T-cell (primary cell): ENCODE measurements at regions not wholly inside any gene's neighbourhood (a gene's known extent, or its start where the extent isn't known, plus 50 kb on each side); places are given as distances from the start of the nearest gene placed in this dataset.

Experiments
- ATAC-seq, 4 experiments: fragments of 200-7000 bp in 3 of 4; fragments of 150-1000 bp in 1 of 4; cut with Tn5 transposase; replicated peaks in 1 of 4; 1 replicate in 3 of 4; 2 replicates in 1 of 4; pipeline ENCODE4 v1.10.0; 2021; ENCODE audit warnings: moderate library complexity in 3 of 4, mild to moderate bottlenecking in 2 of 4, moderate number of reproducible peaks in 1 of 4
- CTCF ChIA-PET, 2 donors: fragments of 300-600 bp; sonication (Branson Sonifier 250); formaldehyde crosslinking; loops; one replicate each; lab custom pipeline; 2022; ENCODE audit warnings: antibody characterized with exemption in 2 of 2; lab: Charles Lee
- POLR2A ChIA-PET, 2 donors: fragments of 300-600 bp; sonication (Branson Sonifier 250); formaldehyde crosslinking; loops; one replicate each; lab custom pipeline; 2022; ENCODE audit warnings: antibody characterized with exemption in 2 of 2; lab: Charles Lee
- DNase-seq, 35 experiments: peaks; one replicate each; pipeline versions ENCODE4 v3.0.0 to v3.0.0-alpha.2; 2013 to 2023
- H3K27ac ChIP-seq: one replicate; pipeline ENCODE4 v1.5.1; 2013; ENCODE audit warnings: low read length
- H3K27me3 ChIP-seq, 2 experiments: replicated peaks in 1 of 2; 1 replicate in 1 of 2; 2 replicates in 1 of 2; pipeline versions ENCODE4 v1.6.1 to v1.7.0; 2013; ENCODE audit warnings: low read length in 1 of 2, mixed read lengths in 1 of 2; ENCODE audit not compliant: control insufficient read depth in 2 of 2, insufficient read depth in 2 of 2; ENCODE audit errors: extremely low read depth in 1 of 2
- H3K36me3 ChIP-seq, 2 donors: 1 replicate in 1 of 2; 2 replicates in 1 of 2; pipeline versions ENCODE4 v1.6.1 to v1.7.0; 2013; ENCODE audit warnings: low read length in 1 of 2; ENCODE audit not compliant: control insufficient read depth in 2 of 2, insufficient read depth in 1 of 2; ENCODE audit errors: extremely low read depth in 1 of 2
- H3K4me1 ChIP-seq, 2 experiments: 1 replicate in 1 of 2; 2 replicates in 1 of 2; pipeline versions ENCODE4 v1.6.1 to v1.7.0; 2013; ENCODE audit warnings: low read length in 2 of 2, mixed read lengths in 1 of 2; ENCODE audit not compliant: insufficient read depth in 2 of 2, control insufficient read depth in 1 of 2; ENCODE audit errors: extremely low read depth in 1 of 2
- H3K4me3 ChIP-seq, 2 donors: 1 replicate in 1 of 2; 2 replicates in 1 of 2; pipeline versions ENCODE4 v1.5.1 to v1.7.0; 2013; ENCODE audit warnings: mild to moderate bottlenecking in 2 of 2, low read length in 1 of 2, moderate library complexity in 1 of 2; ENCODE audit not compliant: control insufficient read depth in 1 of 2; ENCODE audit errors: extremely low read depth in 1 of 2
- H3K9me3 ChIP-seq: 2 replicates; pipeline ENCODE4 v1.7.0; 2013
- H3K27ac Mint-ChIP-seq, 2 donors: one replicate each; pipeline ENCODE4 v1.8.0; 2020 to 2021; ENCODE audit warnings: mild to moderate bottlenecking in 2 of 2, mixed read lengths in 2 of 2
- H3K27me3 Mint-ChIP-seq, 2 donors: one replicate each; pipeline ENCODE4 v1.8.0; 2021 to 2022; ENCODE audit warnings: mixed read lengths in 2 of 2
- H3K36me3 Mint-ChIP-seq: one replicate; pipeline ENCODE4 v1.8.0; 2021; ENCODE audit warnings: mixed read lengths
- H3K4me1 Mint-ChIP-seq, 3 donors: one replicate each; pipeline ENCODE4 v1.8.0; 2020 to 2022; ENCODE audit warnings: mixed read lengths in 3 of 3, mild to moderate bottlenecking in 1 of 3
- H3K4me3 Mint-ChIP-seq, 3 donors: one replicate each; pipeline ENCODE4 v1.8.0; 2020 to 2022; ENCODE audit warnings: mild to moderate bottlenecking in 3 of 3, mixed read lengths in 3 of 3, moderate library complexity in 3 of 3
- H3K9me3 Mint-ChIP-seq, 3 donors: one replicate each; pipeline ENCODE4 v1.8.0; 2020 to 2022; ENCODE audit warnings: mixed read lengths in 3 of 3
- WGBS: methylation state at CpG from one replicate; pipeline ENCODE4 v1.1.5; 2013; ENCODE audit warnings: missing lambda C conversion rate; ENCODE audit not compliant: insufficient coverage; 5-methylcytosine and 5-hydroxymethylcytosine counted together

- no peaks in the 10 kb centered on the region for H3K4me1 Mint-ChIP-seq
- CTCF ChIA-PET = no interaction called here
- H3K9me3 Mint-ChIP-seq = peaks cover 0 to 6% (median 0%) of the 10 kb centered on the region in 3 donors
- peaks cover 11 to 15% of the 10 kb centered on the region in 2 donors for H3K27me3 Mint-ChIP-seq
- ATAC-seq (no peak), DNase-seq (no peak)
- H3K9me3 ChIP-seq = no peaks in the 10 kb centered on the region
- no peak overlapping the region for H3K27ac ChIP-seq
- no peaks in the 10 kb centered on the region for H3K36me3 ChIP-seq
- H3K27ac Mint-ChIP-seq = no peak overlapping the region
- H3K4me3 Mint-ChIP-seq = no peak overlapping the region
- H3K4me1 ChIP-seq = no peaks in the 10 kb centered on the region
- no CpG with 5 or more reads among the region's 4 CpGs for WGBS
- peaks cover 0 to 3% of the 10 kb centered on the region in 2 experiments for H3K27me3 ChIP-seq
- H3K36me3 Mint-ChIP-seq = no peaks in the 10 kb centered on the region
- POLR2A ChIA-PET = no interaction called here
- H3K4me3 ChIP-seq = no peak overlapping the region
Observed at GRCh38 chr16:80197741-80198201, 343.0 kb upstream of the DYNLRB2 start.

- CTCF ChIA-PET = no interaction called here
Observed at GRCh38 chr16:80191928-80192327, 348.9 kb upstream of the DYNLRB2 start.

GRCh38 chr16:80189476-80190175 lies 351.2 kb upstream of the DYNLRB2 start:
- ChIA-PET CTCF (no interaction called here), POLR2A (no interaction called here)
- H3K4me3 Mint-ChIP-seq = no peak overlapping the region
- ATAC-seq (no peak), DNase-seq (no peak)
- H3K4me1 ChIP-seq = no peaks in the 10 kb centered on the region
- H3K27ac Mint-ChIP-seq = no peak overlapping the region
- no peaks in the 10 kb centered on the region for H3K4me1 Mint-ChIP-seq
- 68% methylated on average over 4 of the region's 7 CpGs for WGBS
- H3K4me3 ChIP-seq = no peak overlapping the region
- H3K9me3 ChIP-seq = no peaks in the 10 kb centered on the region
- H3K9me3 Mint-ChIP-seq = no peaks in the 10 kb centered on the region
- H3K27me3 Mint-ChIP-seq = peaks cover 10 to 14% of the 10 kb centered on the region in 2 donors
- H3K36me3 ChIP-seq = no peaks in the 10 kb centered on the region
- no peak overlapping the region for H3K27ac ChIP-seq
- H3K36me3 Mint-ChIP-seq = no peaks in the 10 kb centered on the region
- H3K27me3 ChIP-seq = peaks cover 0 to 3% of the 10 kb centered on the region in 2 experiments

More at GRCh38 chr16:80191928-80192327, 348.9 kb upstream of the DYNLRB2 start:
- H3K4me3 Mint-ChIP-seq = no peak overlapping the region
- no peak overlapping the region for H3K27ac Mint-ChIP-seq
- H3K27ac ChIP-seq = no peak overlapping the region
- POLR2A ChIA-PET = no interaction called here
- WGBS = 85% methylated on average over 3 of the region's 3 CpGs
- no peaks in the 10 kb centered on the region for H3K36me3 Mint-ChIP-seq
- no peaks in the 10 kb centered on the region for H3K9me3 ChIP-seq
- H3K4me1 ChIP-seq = no peaks in the 10 kb centered on the region
- no peaks in the 10 kb centered on the region for H3K4me1 Mint-ChIP-seq
- ATAC-seq = no peak
- H3K36me3 ChIP-seq = no peaks in the 10 kb centered on the region
- H3K27me3 Mint-ChIP-seq = peaks cover 14% of the 10 kb centered on the region in 2 donors
- H3K4me3 ChIP-seq = no peak overlapping the region
- H3K9me3 Mint-ChIP-seq = no peaks in the 10 kb centered on the region
- no peak for DNase-seq
- peaks cover 0 to 6% of the 10 kb centered on the region in 2 experiments for H3K27me3 ChIP-seq

GRCh38 chr16:80176114-80176513 lies 364.7 kb upstream of the DYNLRB2 start:
- ChIA-PET POLR2A (no interaction called here), CTCF (no interaction called here)
- no CpG with 5 or more reads among the region's 1 CpG for WGBS
- Histone ChIP-seq H3K36me3 (no peaks in the 10 kb centered on the region), H3K4me3 (no peak overlapping the region), H3K27ac (no peak overlapping the region), H3K9me3 (no peaks in the 10 kb centered on the region), H3K27me3 (no peaks in the 10 kb centered on the region), H3K4me1 (no peaks in the 10 kb centered on the region)
- Mint-ChIP-seq H3K27me3 (peaks cover 6 to 30% of the 10 kb centered on the region in 2 donors), H3K4me1 (no peaks in the 10 kb centered on the region), H3K9me3 (peaks cover 0 to 7% (median 0%) of the 10 kb centered on the region in 3 donors), H3K4me3 (no peak overlapping the region), H3K36me3 (no peaks in the 10 kb centered on the region), H3K27ac (no peak overlapping the region)
- ATAC-seq = no peak
- no peak for DNase-seq

GRCh38 chr16:80175011-80175410 lies 365.8 kb upstream of the DYNLRB2 start:
- Histone ChIP-seq H3K4me1 (no peaks in the 10 kb centered on the region), H3K27ac (no peak overlapping the region), H3K27me3 (no peaks in the 10 kb centered on the region), H3K4me3 (no peak overlapping the region), H3K9me3 (no peaks in the 10 kb centered on the region), H3K36me3 (no peaks in the 10 kb centered on the region)
- H3K36me3 Mint-ChIP-seq = no peaks in the 10 kb centered on the region
- H3K4me1 Mint-ChIP-seq = no peaks in the 10 kb centered on the region
- no peak overlapping the region for H3K4me3 Mint-ChIP-seq
- no CpG with 5 or more reads among the region's 1 CpG for WGBS
- H3K9me3 Mint-ChIP-seq = peaks cover 0 to 7% (median 0%) of the 10 kb centered on the region in 3 donors
- H3K27me3 Mint-ChIP-seq = peaks cover 6 to 27% of the 10 kb centered on the region in 2 donors
- DNase-seq (no peak), ATAC-seq (no peak)
- CTCF ChIA-PET = no interaction called here
- POLR2A ChIA-PET = no interaction called here
- no peak overlapping the region for H3K27ac Mint-ChIP-seq

GRCh38 chr16:80174416-80174815 lies 366.4 kb upstream of the DYNLRB2 start:
- Mint-ChIP-seq H3K9me3 (peaks cover 0 to 7% (median 0%) of the 10 kb centered on the region in 3 donors), H3K27me3 (peaks cover 4 to 24% of the 10 kb centered on the region in 2 donors), H3K4me3 (no peak overlapping the region), H3K4me1 (no peaks in the 10 kb centered on the region), H3K27ac (no peak overlapping the region), H3K36me3 (no peaks in the 10 kb centered on the region)
- Histone ChIP-seq H3K27me3 (no peaks in the 10 kb centered on the region), H3K4me3 (no peak overlapping the region), H3K9me3 (no peaks in the 10 kb centered on the region), H3K36me3 (no peaks in the 10 kb centered on the region), H3K4me1 (no peaks in the 10 kb centered on the region), H3K27ac (no peak overlapping the region)
- WGBS = no CpG with 5 or more reads among the region's 2 CpGs
- no peak for DNase-seq
- POLR2A ChIA-PET = interaction anchor here in 1 of 2 donors (0.7 kb wide), 1 partner anchor 1219 kb away, joined by 3 read pairs; no protein-coding TSS in a partner anchor
- CTCF ChIA-PET = no interaction called here
- ATAC-seq = no peak
